DMS114 treated with DMSO at 0.1 percent for 48 hours (cell line): ENCODE measurements at regions not wholly inside any gene's neighbourhood (a gene's known extent, or its start where the extent isn't known, plus 50 kb on each side); places are given as distances from the start of the nearest gene placed in this dataset.

Source experiments
- DNase-seq: peaks from one replicate; lab custom pipeline; 2025; ENCODE audit not compliant: unreplicated experiment; lab: John Stamatoyannopoulos, UW

GRCh38 chr12:67453191-67453590 lies 184.0 kb downstream of the CAND1 start:
- no peak for DNase-seq

- no peak for DNase-seq
These were observed 186.1 kb downstream of the CAND1 start for GRCh38 chr12:67455236-67455635.

- no peak for DNase-seq
These were observed 187.3 kb downstream of the CAND1 start for GRCh38 chr12:67456431-67456901.

GRCh38 chr12:67457136-67457535 lies 188.0 kb downstream of the CAND1 start:
- DNase-seq = no peak

GRCh38 chr12:67457778-67458665 lies 188.9 kb downstream of the CAND1 start:
- no peak for DNase-seq

GRCh38 chr12:67459173-67459572 lies 189.4 kb upstream of the DYRK2 start:
- DNase-seq = no peak

GRCh38 chr12:67459578-67459977 lies 189.0 kb upstream of the DYRK2 start:
- no peak for DNase-seq

- no peak for DNase-seq
These were observed 188.2 kb upstream of the DYRK2 start for GRCh38 chr12:67460388-67460787.

- no peak for DNase-seq
These were observed 179.8 kb upstream of the DYRK2 start for GRCh38 chr12:67468549-67469245.

- no peak for DNase-seq
These were observed 178.9 kb upstream of the DYRK2 start for GRCh38 chr12:67469666-67470065.

- DNase-seq = no peak
These were observed 176.7 kb upstream of the DYRK2 start for GRCh38 chr12:67471810-67472209.

GRCh38 chr12:67472539-67472938 lies 176.0 kb upstream of the DYRK2 start:
- DNase-seq = no peak

GRCh38 chr12:67474934-67475620 lies 173.5 kb upstream of the DYRK2 start:
- no peak for DNase-seq

- DNase-seq = no peak
These were observed 172.8 kb upstream of the DYRK2 start for GRCh38 chr12:67475725-67476124.

GRCh38 chr12:67477681-67478265 lies 170.8 kb upstream of the DYRK2 start:
- no peak for DNase-seq

- DNase-seq = no peak
These were observed 165.5 kb upstream of the DYRK2 start for GRCh38 chr12:67482751-67483661.

- DNase-seq = no peak
These were observed 164.5 kb upstream of the DYRK2 start for GRCh38 chr12:67483871-67484554.

- DNase-seq = no peak
These were observed 163.6 kb upstream of the DYRK2 start for GRCh38 chr12:67484791-67485480.

GRCh38 chr12:67486671-67487070 lies 161.9 kb upstream of the DYRK2 start:
- DNase-seq = no peak
